NCI-H2196 treated with DMSO at 0.1 percent for 48 hours (cell line): ENCODE measurements at regions not wholly inside any gene's neighbourhood (a gene's known extent, or its start where the extent isn't known, plus 50 kb on each side); places are given as distances from the start of the nearest gene placed in this dataset.

Experiments
- DNase-seq: peaks from one replicate; lab custom pipeline; 2025; ENCODE audit not compliant: unreplicated experiment; lab: John Stamatoyannopoulos, UW

- DNase-seq: no peak
Observed at GRCh38 chr5:93072831-93073459, 508.1 kb downstream of the NR2F1-AS1 start.

GRCh38 chr5:93071710-93072109 is 509.3 kb downstream of the NR2F1-AS1 start:
- DNase-seq: no peak

GRCh38 chr5:93070938-93071337 is 510.1 kb downstream of the NR2F1-AS1 start:
- DNase-seq: no peak

- no peak for DNase-seq
Observed at GRCh38 chr5:93069276-93069675, 511.7 kb downstream of the NR2F1-AS1 start.

GRCh38 chr5:93062548-93062947 is 518.5 kb downstream of the NR2F1-AS1 start:
- no peak for DNase-seq

DNA sequence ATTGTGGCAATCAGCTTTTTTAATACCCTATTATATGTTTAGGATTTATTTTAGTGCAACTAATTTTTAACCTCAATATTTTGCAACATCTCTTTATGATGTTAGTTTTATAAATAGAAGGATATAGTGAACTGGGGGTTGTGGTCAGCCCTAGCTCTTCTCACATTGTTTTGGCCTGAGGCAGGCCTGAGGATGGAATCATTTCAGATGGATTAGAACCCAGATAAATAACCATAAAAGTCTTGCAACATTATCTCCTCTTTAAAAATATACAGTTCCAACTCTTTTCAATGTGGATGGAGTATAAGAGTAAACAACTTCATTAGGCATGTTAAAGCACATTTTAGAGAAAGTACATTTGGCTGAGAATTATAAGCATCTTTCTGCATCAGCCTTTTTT is 522.7 kb downstream of the NR2F1-AS1 start:
- no peak for DNase-seq

GRCh38 chr5:93057311-93057710 is 523.7 kb downstream of the NR2F1-AS1 start:
- DNase-seq: no peak

DNA sequence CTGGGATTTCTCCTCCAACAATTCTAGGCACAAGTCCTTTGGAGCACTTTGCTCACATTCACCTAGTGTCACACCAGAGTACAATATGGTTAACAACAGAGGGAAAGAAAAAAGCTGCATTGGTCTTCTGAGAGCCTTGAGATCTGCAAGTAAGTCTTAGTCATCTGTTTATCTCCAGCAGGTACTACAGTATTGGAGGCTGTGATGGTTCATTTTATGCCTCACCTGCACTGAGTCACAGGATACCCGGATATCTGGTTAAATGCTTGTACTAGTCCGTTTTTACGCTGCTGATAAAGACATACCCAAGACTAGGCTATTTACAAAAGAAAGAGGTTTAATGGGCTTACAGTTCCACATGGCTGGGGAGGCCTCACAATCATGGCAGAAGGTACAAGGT is 525.0 kb downstream of the NR2F1-AS1 start:
- DNase-seq: no peak

DNA sequence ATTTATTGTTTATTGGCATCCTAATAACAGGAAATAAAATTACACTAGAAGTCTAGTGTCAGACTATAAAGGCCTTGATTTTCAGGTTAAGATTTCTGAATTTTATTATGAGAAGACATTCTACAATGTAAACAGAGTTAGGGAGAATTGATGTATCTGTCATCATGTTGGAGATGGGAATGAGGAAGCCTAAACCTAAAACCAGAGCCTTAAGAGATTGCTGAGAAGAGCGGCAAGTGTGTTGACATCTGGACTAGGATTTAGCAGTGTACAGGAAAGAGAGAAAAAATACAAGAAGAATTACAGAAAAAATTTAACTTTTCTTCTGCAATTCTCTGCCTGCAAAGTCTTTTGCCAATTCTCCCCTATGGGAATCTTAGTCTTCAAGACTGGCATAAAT is 525.5 kb downstream of the NR2F1-AS1 start:
- no peak for DNase-seq

GRCh38 chr5:93054424-93055163 is 526.4 kb downstream of the NR2F1-AS1 start:
- DNase-seq: no peak

- no peak for DNase-seq
Observed at GRCh38 chr5:93053825-93054224, 527.2 kb downstream of the NR2F1-AS1 start.

DNA sequence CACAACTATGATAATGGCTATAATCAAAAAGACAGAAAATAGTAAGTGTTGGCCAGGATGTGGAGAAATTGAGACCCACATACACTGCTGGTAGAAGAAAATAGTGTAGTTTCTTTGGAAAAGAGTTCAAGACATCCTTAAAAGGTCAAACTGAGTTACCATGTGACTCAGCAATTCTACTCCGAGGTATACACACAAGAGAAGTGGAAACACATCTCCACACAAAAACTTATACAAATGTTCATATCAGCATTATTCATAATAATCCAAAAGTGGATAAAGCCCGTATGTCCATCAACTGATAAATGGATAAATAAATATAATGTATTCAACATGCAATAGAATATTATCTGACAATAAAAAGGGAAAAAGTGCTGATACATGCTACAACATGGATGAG is 532.2 kb downstream of the NR2F1-AS1 start:
- DNase-seq: no peak

DNA sequence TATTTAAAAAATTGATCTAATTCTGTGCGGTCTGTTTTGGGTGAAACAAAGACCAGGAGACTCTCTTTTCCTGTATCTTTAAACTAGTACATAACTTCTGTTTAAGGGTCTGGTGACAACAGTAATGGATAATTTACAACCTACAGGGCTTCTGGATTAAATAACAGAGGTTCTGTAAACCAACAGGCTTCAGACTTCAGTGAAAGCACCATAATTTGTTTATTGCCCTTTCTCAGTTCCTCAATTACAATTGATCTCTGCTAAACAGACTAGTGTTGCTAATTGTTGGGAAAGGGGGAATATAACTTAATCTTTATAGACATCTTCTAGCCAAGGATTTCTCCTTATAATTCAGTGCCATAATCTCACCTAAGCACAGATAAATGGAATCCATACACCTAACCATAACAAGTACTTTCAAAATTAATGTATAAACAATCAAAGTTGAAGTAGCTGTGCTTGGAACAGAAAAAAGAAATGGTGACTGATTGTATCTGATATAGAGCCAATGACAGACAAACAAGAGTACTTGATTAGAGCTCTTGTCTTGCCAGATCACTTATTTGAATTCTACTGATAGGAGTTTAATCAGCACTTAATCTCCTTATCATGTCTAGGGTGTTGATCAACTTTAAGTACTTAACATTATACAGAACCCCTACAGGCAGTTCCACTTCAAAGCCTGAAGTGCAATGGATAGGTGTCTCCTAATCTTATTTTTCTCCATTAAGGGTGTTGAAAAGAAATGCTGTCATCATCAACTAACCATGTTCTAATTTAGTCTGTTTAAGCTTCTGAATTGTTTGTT is 536.0 kb downstream of the NR2F1-AS1 start:
- DNase-seq: no peak

DNA sequence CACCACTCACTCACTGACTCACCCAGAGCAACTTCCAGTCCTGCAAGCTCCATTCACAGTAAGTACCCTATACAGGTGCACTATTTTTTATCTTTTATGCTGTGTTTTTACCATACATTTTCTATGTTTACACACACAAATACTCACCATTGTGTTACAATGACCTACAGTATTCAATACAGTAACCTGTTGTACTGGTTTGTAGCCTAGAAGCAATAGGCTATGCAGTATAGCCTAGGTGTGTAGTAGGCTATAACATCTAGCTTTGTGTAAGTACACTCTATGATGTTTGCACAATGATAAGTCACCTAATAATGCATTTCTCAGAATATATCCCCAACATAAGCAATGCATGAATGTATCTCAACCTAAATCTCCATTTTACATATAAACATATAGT is 541.1 kb downstream of the NR2F1-AS1 start:
- no peak for DNase-seq

- no peak for DNase-seq
Observed at GRCh38 chr5:93034621-93035590, 546.1 kb downstream of the NR2F1-AS1 start.

GRCh38 chr5:93022796-93023447 is 558.1 kb downstream of the NR2F1-AS1 start:
- DNase-seq: no peak

GRCh38 chr5:93022211-93022610 is 558.8 kb downstream of the NR2F1-AS1 start:
- no peak for DNase-seq

DNA sequence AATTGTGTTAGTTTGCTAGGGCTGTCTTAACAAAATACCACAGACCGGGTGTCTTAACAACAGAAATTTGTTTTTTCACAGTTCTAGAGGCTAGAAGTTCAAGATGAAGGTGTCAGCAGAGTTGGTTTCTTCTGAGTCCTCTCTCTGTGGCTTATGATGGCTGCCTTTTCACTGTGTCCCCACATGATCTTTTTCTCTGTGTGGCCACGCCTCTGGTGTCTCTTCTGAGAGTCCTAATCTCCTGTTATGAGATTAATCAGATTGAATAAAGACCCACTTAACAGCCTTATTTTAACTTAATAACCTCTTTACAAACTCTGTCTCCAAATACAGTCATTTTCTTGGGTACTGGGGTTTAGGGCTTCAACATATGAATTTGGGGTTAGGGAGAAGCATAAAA is 561.1 kb downstream of the NR2F1-AS1 start:
- no peak for DNase-seq

GRCh38 chr5:93018461-93018860 is 562.6 kb downstream of the NR2F1-AS1 start:
- DNase-seq: no peak

GRCh38 chr5:93017849-93018248 is 563.2 kb downstream of the NR2F1-AS1 start:
- DNase-seq: no peak
